NCI-H1417 treated with DMSO at 0.1 percent for 48 hours (cell line): ENCODE measurements at regions not wholly inside any gene's neighbourhood (a gene's known extent, or its start where the extent isn't known, plus 50 kb on each side); places are given as distances from the start of the nearest gene placed in this dataset.
A peak's percentile ranks its signal among the peaks of the same experiment; 100 is the strongest.

Source experiments
- DNase-seq: peaks from one replicate; lab custom pipeline; 2025; lab: John Stamatoyannopoulos, UW

- DNase-seq: no peak
Observed at GRCh38 chr14:42624980-42625761, 1018.5 kb downstream of the LRFN5 start.

DNA sequence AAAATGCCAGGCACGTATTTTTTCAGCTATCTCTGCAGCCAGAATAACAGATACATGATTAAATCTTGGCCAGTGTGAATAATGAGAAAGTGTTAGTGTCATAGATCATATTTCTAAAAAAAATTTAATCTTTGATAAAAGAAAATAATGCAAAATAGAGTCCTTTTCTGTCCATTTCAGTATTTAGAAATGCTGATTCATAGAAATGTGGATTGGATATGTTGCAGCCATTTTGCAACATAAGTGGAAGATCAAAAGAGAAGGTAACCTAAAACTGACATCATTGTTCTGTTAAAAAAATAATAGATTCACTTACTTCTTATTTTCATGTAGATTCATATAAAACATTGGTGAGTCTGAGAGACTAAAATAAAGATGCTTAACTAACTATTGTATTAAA lies 1010.3 kb downstream of the LRFN5 start:
- DNase-seq: no peak

GRCh38 chr14:42606839-42607238 lies 1000.2 kb downstream of the LRFN5 start:
- DNase-seq: no peak

GRCh38 chr14:42602336-42602845 lies 995.7 kb downstream of the LRFN5 start:
- no peak for DNase-seq

- no peak for DNase-seq
Observed at GRCh38 chr14:42572032-42572431, 965.4 kb downstream of the LRFN5 start.

- no peak for DNase-seq
Observed at GRCh38 chr14:42569227-42569626, 962.6 kb downstream of the LRFN5 start.

- no peak for DNase-seq
Observed at GRCh38 chr14:42565556-42565955, 958.9 kb downstream of the LRFN5 start.

GRCh38 chr14:42563313-42563712 lies 956.6 kb downstream of the LRFN5 start:
- peak; percentile 60 for DNase-seq

DNA sequence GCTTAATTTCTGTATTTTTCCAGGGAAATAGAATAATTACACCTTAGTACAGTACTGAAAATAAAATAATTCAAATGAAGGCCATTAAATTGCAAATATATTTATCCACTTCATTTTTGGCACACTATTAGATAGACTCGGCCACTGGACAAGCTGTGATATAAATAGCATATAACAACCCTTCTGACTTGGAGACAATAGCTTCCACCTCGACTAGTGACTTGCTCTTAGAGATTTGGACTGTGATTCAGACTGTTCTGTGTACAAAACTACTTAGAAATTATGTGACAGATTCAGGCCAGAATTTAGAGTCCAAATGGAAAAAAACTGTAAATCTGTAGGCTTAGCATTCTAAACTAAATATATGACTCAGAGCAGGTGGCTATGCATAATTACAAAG lies 949.9 kb downstream of the LRFN5 start:
- no peak for DNase-seq

GRCh38 chr14:42555365-42555764 lies 948.7 kb downstream of the LRFN5 start:
- DNase-seq: no peak

DNA sequence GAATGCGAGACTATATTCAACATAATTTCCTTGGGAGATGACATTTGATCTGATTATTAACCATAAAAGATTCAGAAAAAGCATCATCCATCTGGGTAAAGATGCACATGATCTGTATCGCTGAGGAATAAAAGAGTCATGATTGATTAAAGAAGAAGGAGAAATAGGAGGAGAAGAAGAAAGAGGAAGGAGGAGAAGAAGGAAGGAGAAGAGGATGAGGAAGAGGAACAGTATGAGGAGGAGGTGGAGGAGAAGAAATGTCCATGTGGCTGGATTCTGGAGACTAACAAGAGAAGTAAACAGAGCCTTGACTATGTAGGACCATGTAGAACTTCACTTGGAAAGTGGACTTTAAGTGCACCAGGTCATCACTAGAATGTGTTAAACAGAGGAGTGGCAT lies 947.4 kb downstream of the LRFN5 start:
- DNase-seq: no peak

DNA sequence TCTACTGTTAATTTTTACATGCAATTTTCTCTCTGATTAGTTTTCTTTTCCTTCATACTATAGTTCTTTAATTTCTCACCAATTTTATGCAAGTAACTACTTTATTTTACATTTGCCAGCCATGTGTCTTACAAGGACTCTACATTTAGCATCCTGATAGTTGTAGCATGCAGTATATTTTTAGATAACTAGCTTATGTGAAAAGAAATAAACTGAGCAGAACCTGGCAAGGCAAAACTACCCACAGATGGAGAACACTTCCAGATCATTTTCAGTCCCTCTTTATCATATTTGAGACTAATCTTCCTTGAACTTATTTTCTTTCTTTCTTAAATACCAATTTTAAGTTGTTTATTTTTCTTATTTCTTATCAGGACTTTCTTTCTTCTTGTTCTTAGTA lies 943.6 kb downstream of the LRFN5 start:
- no peak for DNase-seq

DNA sequence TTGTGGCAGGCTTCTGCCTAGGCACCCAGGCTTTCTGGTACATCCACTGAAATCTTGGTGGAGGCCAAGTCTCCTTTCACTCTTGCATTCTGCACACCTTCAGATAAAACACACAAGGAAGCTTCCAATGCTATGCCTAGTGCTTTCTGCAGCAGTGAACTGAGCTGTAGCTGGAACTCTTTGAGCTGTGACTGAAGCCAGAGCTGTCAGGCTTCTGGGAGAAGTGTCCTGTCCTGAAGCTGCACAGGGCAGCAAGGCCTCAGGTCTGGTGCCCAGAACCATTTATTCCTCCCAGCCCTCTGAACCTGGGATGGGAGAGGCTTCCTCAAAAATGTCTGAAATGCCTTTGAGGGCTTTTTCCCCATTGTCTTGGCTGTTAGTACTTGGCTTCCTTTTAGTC lies 941.7 kb downstream of the LRFN5 start:
- DNase-seq: no peak

DNA sequence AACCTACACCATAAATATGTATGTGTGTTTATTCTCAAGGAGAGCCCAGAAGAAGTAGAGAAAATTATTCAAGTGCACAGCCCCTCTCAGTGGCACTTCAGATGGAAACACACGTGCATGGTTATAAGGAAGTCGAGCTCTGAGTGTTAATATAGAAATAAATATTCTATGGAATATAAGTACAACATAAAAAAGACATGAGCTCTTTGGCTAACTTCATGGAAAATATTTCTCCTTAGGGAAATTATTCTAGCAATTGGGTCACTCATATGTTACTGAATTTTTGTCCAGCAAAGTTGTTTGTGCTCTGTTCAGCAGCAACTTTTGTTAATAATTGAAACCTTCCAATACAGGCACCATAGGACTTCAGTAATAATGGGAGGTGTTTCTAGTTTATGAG lies 939.0 kb downstream of the LRFN5 start:
- no peak for DNase-seq

DNA sequence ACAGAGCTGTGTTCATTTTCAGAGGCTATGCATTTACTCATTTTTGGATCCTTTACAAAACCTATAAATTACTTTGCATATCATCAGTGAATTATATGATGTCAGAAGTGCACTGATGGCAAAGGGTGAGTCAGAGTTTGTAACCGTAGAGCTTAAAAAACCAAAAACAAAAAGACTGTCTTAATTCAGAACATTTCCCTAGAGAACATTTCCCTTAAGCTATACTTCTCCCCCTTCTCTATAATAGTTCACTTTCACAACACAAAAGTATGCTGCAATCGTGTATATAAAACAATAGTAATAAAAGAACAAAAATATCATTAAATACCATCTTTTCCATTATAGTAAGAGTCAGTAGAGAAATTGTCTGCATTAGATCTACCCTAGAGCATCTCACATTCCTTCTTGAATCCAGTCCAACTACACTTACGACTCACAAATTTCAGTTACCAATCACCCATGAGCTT lies 934.9 kb downstream of the LRFN5 start:
- DNase-seq: no peak

DNA sequence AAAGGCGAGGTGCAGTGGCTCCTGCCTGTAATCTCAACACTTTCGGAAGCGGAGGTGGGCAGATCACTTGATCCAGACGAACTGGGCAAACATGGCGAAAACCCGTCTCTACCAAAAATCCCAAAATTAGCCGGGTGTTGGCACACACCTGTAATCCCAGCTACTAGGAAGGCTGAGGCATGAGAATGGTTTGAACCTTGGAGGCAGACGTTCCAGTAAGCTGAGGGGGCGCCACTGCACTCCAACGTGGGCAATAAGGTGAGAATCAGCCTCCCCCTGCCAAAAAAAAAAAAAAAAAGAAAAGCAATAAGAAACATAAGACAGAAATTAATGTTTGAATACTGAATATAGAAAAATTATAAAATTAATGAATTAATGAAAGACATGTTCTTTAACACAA lies 928.7 kb downstream of the LRFN5 start:
- DNase-seq: no peak

- no peak for DNase-seq
Observed at GRCh38 chr14:42533476-42533875, 926.8 kb downstream of the LRFN5 start.

- no peak for DNase-seq
Observed at GRCh38 chr14:42532194-42532593, 925.5 kb downstream of the LRFN5 start.

DNA sequence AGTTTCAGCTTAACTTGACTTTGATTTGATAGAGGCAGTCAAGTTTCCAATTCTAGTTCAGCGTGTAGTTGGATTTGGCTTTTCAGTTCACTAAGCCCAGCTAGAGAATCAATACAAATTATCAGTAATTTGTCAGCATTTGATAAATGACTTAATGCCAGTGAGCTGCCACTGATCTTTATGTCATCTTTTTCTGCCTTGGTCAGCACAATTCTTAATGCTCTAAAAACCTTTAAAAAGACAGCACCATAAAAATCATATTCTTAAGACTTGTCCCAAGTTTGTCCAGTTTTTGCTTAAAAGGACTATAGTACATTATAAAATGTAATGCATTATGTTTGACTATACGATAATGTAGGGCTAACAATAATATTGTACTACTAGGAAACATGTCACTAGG lies 920.5 kb downstream of the LRFN5 start:
- no peak for DNase-seq

GRCh38 chr14:42523666-42524065 lies 917.0 kb downstream of the LRFN5 start:
- no peak for DNase-seq

DNA sequence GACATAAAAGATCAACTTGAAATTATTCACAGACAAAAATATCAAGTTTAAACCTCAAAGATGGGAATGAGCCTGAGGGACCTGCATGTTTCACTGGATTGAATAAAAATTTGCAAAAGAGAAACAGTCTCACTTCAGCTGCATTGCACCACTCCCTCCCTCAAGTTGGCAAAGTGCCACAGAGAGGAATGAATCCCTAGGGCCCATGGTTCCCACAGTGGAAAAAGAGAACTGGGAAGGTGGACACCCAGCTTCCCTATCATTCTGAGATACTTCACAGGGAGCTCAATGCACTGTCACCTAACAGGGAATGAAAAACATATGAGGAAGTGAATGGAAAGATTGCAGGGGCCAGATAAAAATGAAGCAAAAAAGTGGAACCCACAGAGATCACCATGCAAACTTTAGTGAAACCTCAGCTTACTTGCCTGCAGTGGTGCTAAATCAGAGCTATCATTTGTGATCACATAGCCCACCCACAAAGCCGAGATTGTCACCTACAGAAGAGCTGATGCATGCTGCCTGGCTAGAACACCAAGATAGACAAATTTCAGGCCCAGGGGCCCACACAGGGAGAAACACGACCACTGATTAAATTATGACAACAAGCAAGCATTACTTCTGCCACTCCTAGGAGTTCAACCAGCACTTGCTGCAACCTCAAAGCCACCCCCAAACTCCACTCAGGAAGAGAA lies 911.3 kb downstream of the LRFN5 start:
- DNase-seq: no peak

GRCh38 chr14:42513837-42514236 lies 907.2 kb downstream of the LRFN5 start:
- DNase-seq: no peak

DNA sequence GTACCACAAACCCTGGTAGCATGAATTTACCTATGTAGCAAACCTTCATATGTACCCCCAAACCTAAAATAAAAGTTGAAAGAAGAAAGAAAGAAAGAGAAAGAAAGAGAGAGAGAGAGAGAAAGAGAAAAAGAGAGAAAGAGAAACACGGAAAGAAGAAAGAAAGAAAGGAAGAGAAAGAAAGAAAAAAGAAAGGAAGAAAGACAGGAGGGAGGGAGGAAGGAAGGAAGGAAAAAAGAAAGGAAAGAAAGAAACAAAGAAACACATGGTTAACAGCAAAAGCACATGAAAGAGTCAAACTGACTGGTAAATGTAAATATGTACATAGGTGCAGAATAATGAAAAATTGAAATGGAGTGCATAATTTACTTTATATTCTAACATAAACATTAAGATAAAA lies 903.4 kb downstream of the LRFN5 start:
- DNase-seq: no peak
